ENCODE measurements at regions not wholly inside any gene's neighbourhood (a gene's known extent, or its start where the extent isn't known, plus 50 kb on each side); places are given as distances from the start of the nearest gene placed in this dataset.

DNA sequence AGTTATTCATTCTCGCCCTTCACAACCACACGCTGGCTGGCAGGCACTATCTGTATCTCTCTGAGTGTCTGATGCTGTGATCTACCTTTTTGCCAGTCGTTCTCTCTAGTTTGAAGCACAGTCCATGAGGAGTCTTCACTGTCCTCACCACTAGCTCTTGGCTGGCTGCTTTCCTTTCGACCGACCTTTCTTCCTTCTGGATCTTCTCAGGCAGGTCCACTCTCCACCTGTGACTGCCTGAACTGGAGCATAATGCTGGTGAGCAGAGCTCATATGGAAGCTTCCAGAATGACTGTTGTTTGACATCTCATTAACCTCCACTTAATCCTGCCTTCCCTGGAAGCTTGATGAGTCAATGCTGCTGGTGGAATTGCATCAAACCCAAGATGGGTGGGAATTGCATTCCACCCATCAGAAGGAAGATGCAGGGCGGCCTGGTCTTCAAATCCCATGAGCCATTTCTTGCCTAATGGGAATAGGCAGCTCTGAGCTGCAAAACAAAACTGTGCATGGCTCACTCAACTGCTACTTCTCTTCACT, 283.5 kb upstream of the HDAC4 start:
- intact Hi-C loops (cut with DNase I), result no loop called here
- DNase-seq (ENCODE audit: missing footprints) (no peak), ATAC-seq (no peak)

DNA sequence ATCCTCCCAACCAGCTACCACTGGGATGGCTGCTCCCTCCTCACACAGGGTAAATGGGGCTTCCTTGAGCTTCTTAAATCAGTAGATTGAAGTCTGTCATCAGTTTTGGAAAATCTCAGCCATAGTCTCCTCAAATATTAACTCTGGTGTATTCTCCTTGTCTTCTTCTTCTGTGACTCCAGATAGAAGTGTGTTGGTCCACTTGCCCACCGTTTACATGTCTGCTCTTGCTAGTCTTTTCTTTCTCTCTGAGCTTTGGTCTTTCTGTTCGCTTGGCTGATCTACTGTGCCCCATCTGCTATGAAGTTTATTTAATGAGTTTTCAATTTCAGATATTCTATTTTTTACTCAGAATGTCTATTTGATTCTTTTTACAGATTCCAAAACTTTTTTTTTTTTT, 281.7 kb upstream of the HDAC4 start:
- intact Hi-C loops (cut with DNase I), result no loop called here
- ATAC-seq (no peak), DNase-seq (ENCODE audit: missing footprints) (no peak)

- ATAC-seq, result no peak
- intact Hi-C loops (cut with DNase I), result no loop called here
- no peak for DNase-seq (ENCODE audit: missing footprints)
Measured at GRCh38 chr2:239679755-239680154, 278.9 kb upstream of the HDAC4 start.

- ATAC-seq (no peak), DNase-seq (ENCODE audit: missing footprints) (no peak)
- intact Hi-C loops (cut with DNase I), result no loop called here
Measured at GRCh38 chr2:239678666-239679296, 278.0 kb upstream of the HDAC4 start.

- intact Hi-C loops (cut with DNase I), result no loop called here
- ATAC-seq (no peak), DNase-seq (ENCODE audit: missing footprints) (no peak)
Measured at GRCh38 chr2:239678186-239678490, 277.3 kb upstream of the HDAC4 start.

DNA sequence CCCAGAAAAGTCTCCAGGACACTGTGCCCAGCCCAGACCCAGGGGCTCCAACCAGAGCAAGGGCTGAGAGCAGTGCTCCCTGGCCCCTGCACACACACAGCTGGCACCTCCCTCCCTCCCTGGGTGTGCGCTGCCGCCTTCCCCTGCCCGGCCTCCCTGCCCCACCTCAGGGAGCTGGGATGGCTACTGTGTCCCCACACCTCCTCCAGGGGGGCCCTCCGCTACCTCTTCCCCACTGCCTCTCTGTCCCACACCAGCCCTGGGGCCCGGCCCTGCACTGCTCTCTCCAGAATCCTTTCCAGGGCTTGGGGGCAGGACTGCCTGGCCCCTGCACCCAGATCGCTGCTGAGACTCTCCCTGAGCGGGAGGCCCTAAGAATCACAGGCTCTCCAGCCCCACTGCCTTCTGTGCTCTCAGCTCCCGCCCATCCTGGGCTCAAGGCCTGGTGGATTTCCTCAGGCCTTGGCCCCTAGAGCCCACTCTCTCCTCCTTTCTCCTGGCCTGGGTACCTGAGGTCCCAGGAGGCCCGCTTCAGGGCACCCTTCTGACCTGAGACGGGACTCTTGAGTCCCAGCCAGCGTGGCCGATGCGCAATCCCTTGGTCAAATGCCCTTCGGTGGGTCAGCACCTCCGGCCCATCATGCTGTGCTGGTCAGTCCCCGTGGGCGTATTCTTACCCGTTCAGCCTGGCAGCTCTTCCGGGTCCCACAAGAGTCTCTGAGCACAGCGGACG, 276.8 kb upstream of the HDAC4 start:
- intact Hi-C loops (cut with DNase I), result no loop called here
- ATAC-seq, result no peak
- DNase-seq (ENCODE audit: missing footprints), result no peak

DNA sequence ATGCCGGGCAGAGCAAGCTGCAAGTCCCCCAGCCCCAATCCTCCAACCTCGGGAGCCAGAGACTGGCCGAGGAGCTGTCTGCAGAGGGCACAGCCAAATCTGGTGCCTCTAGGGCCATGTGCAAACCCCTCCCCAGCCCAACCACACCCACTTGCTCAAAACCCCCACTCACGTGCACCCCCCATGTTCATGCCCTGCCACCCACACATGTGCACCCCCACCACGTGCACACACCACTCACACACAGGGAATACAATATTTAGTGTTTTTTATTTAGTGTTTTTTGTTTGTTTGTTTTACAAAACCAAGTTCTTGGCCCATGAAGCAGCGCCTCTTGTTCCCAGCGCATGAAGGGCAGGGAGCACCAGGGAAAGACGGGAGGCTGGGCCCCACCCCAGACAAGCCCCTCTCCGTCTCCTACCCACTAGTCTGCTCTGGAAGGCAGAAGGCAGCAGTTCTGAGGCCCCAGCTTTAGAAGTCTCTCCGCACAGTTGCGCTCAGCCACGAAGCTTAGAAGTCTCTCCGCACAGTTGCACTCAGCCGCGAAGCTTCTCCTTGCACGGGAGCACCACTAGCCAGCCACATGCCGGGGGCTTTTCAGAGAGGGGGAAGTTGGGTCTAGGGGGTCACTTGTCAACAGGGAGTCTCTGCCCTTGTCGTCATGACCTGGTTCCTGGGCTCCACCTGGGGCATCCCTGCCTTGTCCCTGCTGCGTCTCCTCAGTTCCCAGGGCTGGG, 276.1 kb upstream of the HDAC4 start:
- DNase-seq (ENCODE audit: missing footprints), result no peak
- intact Hi-C loops (cut with DNase I), result no loop called here

GRCh38 chr2:239675826-239676715, 275.3 kb upstream of the HDAC4 start:
- intact Hi-C loops (cut with DNase I), result no loop called here
- ATAC-seq, result no peak
- no peak for DNase-seq (ENCODE audit: missing footprints)

More for the DNA sequence above, 276.1 kb upstream of the HDAC4 start:
- ATAC-seq, result no peak

- ATAC-seq (no peak), DNase-seq (ENCODE audit: missing footprints) (no peak)
- intact Hi-C loops (cut with DNase I), result no loop called here
Measured at GRCh38 chr2:239674981-239675825, 274.4 kb upstream of the HDAC4 start.

DNA sequence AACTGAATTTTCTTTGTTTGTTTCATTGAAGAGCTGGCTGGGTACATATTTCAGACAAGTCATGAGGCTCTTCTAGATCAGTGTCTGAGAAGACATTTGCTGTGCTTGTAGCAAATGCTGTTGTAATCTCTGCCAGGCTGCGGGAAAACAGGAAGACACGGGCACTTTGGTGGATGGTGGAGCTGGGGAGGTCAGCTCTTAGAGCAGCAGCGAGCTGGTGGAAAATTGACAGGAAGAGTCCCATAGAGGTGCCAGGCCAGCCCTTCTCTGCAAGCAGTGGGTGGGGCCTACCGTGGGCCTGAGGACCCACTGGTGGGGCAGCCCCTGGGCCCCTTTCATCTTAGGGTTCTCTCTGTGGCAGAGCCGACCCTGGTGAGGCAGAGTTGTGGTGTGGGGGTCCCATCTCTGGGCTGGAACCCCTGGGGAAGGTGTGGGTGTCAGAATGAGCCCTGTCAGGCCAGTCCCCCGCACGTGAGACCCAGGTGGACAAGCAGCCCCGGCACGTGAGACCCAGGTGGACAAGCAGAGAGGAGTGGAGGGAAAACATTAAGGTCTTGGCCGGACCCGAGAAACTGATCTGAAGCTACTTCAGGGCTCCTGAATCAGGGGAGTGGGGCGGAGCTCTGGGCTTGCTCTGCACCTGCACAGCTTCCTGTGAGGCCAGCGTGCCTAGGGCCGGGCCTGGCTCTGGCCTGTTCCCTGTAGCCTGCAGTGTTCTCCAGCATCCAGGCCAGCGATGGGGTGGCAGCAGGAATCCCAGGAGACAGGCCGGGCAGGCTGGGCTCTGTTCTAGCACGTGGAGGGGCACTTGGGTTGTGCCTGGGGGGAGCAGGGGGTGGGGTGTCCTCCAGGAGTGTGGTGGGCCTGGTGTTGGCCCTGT, 273.5 kb upstream of the HDAC4 start:
- ATAC-seq (no peak), DNase-seq (ENCODE audit: missing footprints) (no peak)
- intact Hi-C loops (cut with DNase I), result no loop called here

- DNase-seq (ENCODE audit: missing footprints), result no peak
- intact Hi-C loops (cut with DNase I), result no loop called here
- no peak for ATAC-seq
Measured at GRCh38 chr2:239673641-239674040, 272.8 kb upstream of the HDAC4 start.

DNA sequence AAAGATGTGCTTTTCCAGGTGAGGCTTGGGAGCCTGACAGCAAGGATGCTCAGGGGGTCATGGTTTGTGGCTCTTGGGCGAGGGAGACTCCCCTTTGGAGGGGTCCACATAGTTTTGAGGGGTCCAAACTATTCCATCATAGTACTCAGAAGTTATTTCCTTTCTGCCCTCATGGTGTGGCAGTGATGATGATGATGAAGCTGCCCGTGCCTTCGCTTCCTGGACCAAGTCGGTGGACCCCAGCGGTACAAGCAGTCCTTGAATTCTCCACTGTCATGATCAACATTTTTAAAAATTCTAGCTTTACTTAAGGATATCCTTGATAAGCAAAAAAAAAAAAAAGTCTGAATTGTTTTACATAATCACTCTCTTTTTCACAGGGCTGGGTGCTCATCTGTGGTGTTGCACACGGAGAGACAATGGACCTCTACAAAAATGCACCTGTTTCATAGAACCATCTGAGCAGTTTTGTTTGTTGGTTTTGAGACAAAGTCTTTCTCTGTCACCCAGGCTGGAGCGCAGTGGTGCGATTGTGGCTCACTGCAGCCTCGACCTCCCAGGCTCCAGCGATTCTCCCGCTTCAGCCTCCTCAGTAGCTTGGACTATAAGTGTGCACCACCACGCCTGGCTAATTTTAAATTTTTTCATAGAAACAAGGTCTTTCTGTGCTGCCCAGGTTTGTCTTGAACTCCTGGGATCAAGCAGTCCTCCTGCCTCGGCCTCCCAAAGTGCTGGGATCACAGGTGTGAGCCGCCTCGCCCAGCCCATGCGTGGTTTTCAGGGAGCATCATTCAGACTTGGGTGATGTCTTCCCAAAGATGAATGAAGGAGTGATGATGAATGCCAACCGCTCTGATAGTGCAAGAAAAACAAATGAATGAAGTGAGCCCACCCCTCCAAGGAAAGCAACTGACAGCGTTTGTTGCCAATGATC, 271.4 kb upstream of the HDAC4 start:
- no peak for DNase-seq (ENCODE audit: missing footprints)
- no peak for ATAC-seq
- intact Hi-C loops (cut with DNase I), result no loop called here

DNA sequence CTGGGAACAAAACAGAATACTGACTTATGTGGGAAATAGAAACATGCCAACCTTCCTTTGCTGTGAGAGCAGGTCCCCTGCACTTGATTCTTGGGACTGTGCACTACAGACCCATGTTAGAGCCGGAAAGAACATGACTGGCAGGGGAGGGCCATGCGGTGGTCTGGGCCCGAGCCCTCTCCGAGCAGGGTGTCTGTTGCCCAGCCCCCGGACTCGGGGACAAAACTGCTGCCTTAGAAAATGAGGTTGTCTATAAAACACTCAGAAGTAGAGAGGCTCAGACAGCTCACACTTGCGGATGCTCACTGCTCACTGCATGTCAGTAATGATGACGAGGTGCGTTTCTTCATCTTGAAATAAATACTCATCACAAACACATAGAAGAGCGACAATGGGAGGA, 270.7 kb upstream of the HDAC4 start:
- intact Hi-C loops (cut with DNase I), result no loop called here
- no peak for ATAC-seq
- no peak for DNase-seq (ENCODE audit: missing footprints)

DNA sequence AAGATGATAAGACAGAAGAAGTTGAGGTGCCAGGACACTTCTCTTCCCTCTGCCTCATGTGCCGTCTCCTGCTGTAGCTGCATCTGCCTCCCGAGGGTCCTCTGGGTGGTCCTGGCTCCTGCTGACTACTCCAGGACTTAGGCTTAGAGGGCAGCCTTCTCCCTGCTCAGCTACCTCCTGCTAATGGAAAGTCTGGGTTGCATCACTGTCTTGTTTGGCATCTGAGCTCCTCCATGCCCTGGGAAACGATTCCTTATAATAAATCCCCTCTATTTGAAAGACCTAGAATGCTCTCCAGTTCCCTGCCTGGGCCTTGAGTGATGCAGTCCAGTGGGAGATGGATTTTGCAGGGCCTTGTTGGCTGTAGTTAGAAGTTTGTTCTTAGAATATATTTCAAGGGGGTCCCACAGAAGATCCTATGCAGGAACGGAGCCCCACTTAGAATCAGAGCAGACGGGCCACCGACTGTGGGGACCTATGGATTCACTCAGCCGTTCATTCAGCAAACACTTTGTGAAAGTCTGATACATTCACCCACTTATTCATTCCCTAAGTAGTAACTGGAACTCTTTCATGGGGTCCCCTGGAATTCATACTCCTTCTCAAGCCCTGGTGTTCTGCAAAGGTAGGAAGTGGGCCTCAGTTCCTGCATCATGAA, 269.8 kb upstream of the HDAC4 start:
- DNase-seq (ENCODE audit: missing footprints), result no peak
- no peak for ATAC-seq
- intact Hi-C loops (cut with DNase I), result no loop called here

DNA sequence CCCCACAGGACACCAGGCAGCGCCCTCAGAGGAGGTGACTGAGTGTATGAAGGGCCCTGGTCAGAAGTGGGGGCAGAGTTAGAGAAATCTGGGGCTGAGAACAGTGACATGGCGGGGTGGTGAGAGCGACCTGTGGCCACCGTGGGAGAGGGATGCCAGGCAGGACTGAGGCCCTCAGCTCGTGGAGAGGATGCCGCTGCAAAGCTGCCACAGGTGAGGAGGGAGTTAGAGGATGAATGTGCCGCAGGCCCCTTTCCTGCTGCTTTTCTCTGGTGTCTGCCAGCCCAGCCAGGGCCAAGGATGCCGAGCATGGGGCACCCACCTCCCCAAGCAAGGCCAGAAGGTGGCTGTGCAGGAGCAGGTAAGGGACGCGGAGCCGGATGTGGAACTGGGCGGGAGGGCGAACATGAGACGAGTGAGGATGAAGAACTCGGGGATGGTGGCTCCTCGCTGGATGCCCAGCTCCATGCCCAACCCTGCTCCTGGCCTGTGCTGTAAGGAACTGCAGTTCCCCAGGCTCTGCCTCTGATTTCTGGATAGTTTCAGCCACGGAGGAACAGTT, 269.2 kb upstream of the HDAC4 start:
- ATAC-seq (no peak), DNase-seq (ENCODE audit: missing footprints) (no peak)
- intact Hi-C loops (cut with DNase I), result no loop called here

Measured in Right ventricle myocardium inferior (tissue), 1 donor.